ENCODE measurements at regions not wholly inside any gene's neighbourhood (a gene's known extent, or its start where the extent isn't known, plus 50 kb on each side); places are given as distances from the start of the nearest gene placed in this dataset.

DNA sequence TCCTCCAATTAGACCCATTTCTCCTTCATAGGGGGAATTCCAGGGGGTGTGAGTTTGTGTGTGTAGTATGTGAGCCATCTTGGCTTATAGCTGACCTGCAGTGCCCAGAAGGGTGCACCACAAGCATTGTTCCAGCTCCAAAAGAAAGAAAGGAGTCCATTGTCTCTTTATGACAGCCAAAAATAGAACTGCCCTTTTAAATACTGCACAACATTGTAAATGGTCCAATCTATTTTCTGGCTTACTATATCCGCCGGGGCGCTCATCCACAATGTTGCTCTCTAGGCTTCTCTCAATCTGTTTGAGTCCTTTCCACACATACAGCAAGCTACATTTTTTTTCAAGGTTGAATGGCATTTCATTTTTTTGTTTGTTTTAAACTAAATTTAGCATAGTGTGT is 517.5 kb downstream of the STK39 start:
- H3K9me3 ChIP-seq, result no peaks in the 10 kb centered on the region
- no peak overlapping the region for H3K4me3 ChIP-seq
- H3K4me1 ChIP-seq, result peaks cover 0 to 4% (median 0%) of the 10 kb centered on the region in 12 donors
- no peak overlapping the region for H3K27ac ChIP-seq
- WGBS, 4 donors, result 60 to 83% (median 70%) methylated on average over 3 of the region's 3 CpGs
- no peaks in the 10 kb centered on the region for H3K36me3 ChIP-seq
- intact Hi-C loops (cut with DNase I), result no loop called here
- no peak for TF ChIP-seq POLR2A (IDR thresholded peaks at IDR 0.05)
- no peak for TF ChIP-seq CTCF (IDR thresholded peaks at IDR 0.05)
- DNase-seq (no peak), ATAC-seq (peak in 2 of 4 donors; percentile 49 to 61)
- H3K27me3 ChIP-seq, result no peaks in the 10 kb centered on the region

GRCh38 chr2:167726788-167727187 is 520.6 kb downstream of the STK39 start:
- ATAC-seq (no peak), DNase-seq (no peak)
- peaks cover 0 to 4% (median 0%) of the 10 kb centered on the region in 12 donors for H3K4me1 ChIP-seq
- no peaks in the 10 kb centered on the region for H3K36me3 ChIP-seq
- no peak for TF ChIP-seq CTCF (IDR thresholded peaks at IDR 0.05)
- no peak for TF ChIP-seq POLR2A (IDR thresholded peaks at IDR 0.05)
- intact Hi-C loops (cut with DNase I), result no loop called here
- no peaks in the 10 kb centered on the region for H3K9me3 ChIP-seq
- no peaks in the 10 kb centered on the region for H3K27me3 ChIP-seq
- no peak overlapping the region for H3K27ac ChIP-seq
- H3K4me3 ChIP-seq, result no peak overlapping the region
- 79 to 91% (median 85%) methylated on average over 2 of the region's 2 CpGs for WGBS, 4 donors

DNA sequence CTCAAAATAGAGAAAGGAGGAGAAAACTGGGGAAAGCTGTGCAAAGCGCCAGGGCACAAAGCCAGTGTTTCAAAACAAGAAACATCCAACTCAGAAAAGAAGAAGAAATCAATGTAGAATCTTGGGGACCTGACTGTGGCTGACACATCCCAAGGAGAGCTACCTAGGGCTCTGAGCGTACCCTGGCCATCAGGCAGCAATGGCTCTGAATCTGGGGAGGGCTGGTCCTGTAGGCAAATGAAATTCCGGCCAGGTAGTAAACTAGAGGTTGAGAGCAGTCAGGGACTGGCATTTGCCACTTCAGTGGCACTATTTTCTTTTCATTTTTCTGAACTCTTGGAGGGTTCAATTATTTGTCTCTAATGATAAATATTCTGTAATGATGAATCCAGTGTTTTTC is 525.8 kb downstream of the STK39 start:
- Histone ChIP-seq H3K4me1 (no peaks in the 10 kb centered on the region), H3K27ac (no peak overlapping the region), H3K9me3 (no peaks in the 10 kb centered on the region), H3K27me3 (no peaks in the 10 kb centered on the region), H3K4me3 (no peak overlapping the region), H3K36me3 (no peaks in the 10 kb centered on the region)
- DNase-seq (no peak), ATAC-seq (no peak)
- TF ChIP-seq CTCF (IDR thresholded peaks at IDR 0.05) (no peak), POLR2A (IDR thresholded peaks at IDR 0.05) (no peak)
- intact Hi-C loops (cut with DNase I), result no loop called here
- 73 to 89% (median 82%) methylated on average over 3 of the region's 3 CpGs for WGBS, 4 donors

DNA sequence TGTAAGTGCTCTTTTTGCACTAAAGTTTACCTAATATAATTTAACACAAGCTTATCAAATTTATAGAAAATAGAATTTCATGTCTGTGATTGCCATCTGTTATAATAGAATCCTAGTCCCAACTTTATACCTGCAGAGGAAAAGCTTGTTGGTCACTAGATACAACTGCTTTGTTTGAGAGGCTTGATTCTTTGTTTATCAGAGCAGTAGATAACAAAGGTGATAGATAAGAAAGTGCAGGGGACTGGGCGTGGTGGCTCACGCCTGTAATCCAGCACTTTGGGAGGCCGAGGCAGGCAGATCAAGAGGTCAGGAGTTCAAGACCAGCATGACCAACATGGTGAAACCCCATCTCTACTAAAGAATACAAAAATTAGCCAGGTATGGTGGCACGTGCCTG is 528.0 kb downstream of the STK39 start:
- DNase-seq, result no peak
- no peak for ATAC-seq
- intact Hi-C loops (cut with DNase I), result no loop called here

More for the DNA sequence above, 528.0 kb downstream of the STK39 start:
- 49 to 61% (median 58%) methylated on average over 4 of the region's 4 CpGs for WGBS, 4 donors
- no peak overlapping the region for H3K27ac ChIP-seq
- TF ChIP-seq CTCF (IDR thresholded peaks at IDR 0.05) (no peak), POLR2A (IDR thresholded peaks at IDR 0.05) (no peak)
- no peaks in the 10 kb centered on the region for H3K4me1 ChIP-seq
- no peaks in the 10 kb centered on the region for H3K27me3 ChIP-seq
- H3K4me3 ChIP-seq, result no peak overlapping the region
- H3K9me3 ChIP-seq, result no peaks in the 10 kb centered on the region
- H3K36me3 ChIP-seq, result no peaks in the 10 kb centered on the region
